ENCODE measurements at regions not wholly inside any gene's neighbourhood (a gene's known extent, or its start where the extent isn't known, plus 50 kb on each side); places are given as distances from the start of the nearest gene placed in this dataset.

GRCh38 chr3:161759444-161759843 lies 262.8 kb downstream of the OTOL1 start:
- no peaks in the 10 kb centered on the region for H3K9me3 ChIP-seq
- H3K36me3 ChIP-seq: no peaks in the 10 kb centered on the region
- ATAC-seq (no peak), DNase-seq (no peak)
- no peak overlapping the region for H3K4me3 ChIP-seq
- no peak overlapping the region for H3K27ac ChIP-seq
- no peak for TF ChIP-seq CTCF (IDR thresholded peaks at IDR 0.05)
- no peaks in the 10 kb centered on the region for H3K27me3 ChIP-seq
- H3K4me1 ChIP-seq: no peaks in the 10 kb centered on the region
- intact Hi-C loops (cut with DNase I): no loop called here

GRCh38 chr3:161766331-161766730 lies 269.7 kb downstream of the OTOL1 start:
- Histone ChIP-seq H3K36me3 (no peaks in the 10 kb centered on the region), H3K9me3 (no peaks in the 10 kb centered on the region), H3K4me3 (no peak overlapping the region), H3K27ac (no peak overlapping the region), H3K27me3 (no peaks in the 10 kb centered on the region), H3K4me1 (no peaks in the 10 kb centered on the region)
- no peak for TF ChIP-seq CTCF (IDR thresholded peaks at IDR 0.05)
- no peak for ATAC-seq
- DNase-seq: no peak
- intact Hi-C loops (cut with DNase I): no loop called here

GRCh38 chr3:161770484-161771386 lies 274.1 kb downstream of the OTOL1 start:
- Histone ChIP-seq H3K27ac (no peak overlapping the region), H3K27me3 (no peaks in the 10 kb centered on the region), H3K9me3 (no peaks in the 10 kb centered on the region), H3K4me3 (no peak overlapping the region), H3K4me1 (no peaks in the 10 kb centered on the region), H3K36me3 (no peaks in the 10 kb centered on the region)
- ATAC-seq: no peak
- no peak for DNase-seq
- no peak for TF ChIP-seq CTCF (IDR thresholded peaks at IDR 0.05)
- intact Hi-C loops (cut with DNase I): no loop called here

- Histone ChIP-seq H3K27me3 (no peaks in the 10 kb centered on the region), H3K9me3 (no peaks in the 10 kb centered on the region), H3K4me1 (no peaks in the 10 kb centered on the region), H3K36me3 (no peaks in the 10 kb centered on the region), H3K4me3 (no peak overlapping the region), H3K27ac (no peak overlapping the region)
- ATAC-seq: no peak
- TF ChIP-seq CTCF (IDR thresholded peaks at IDR 0.05): no peak
- intact Hi-C loops (cut with DNase I): no loop called here
- no peak for DNase-seq
Observed at GRCh38 chr3:161781381-161781780, 284.8 kb downstream of the OTOL1 start.

- intact Hi-C loops (cut with DNase I): no loop called here
- TF ChIP-seq CTCF (IDR thresholded peaks at IDR 0.05): no peak
- H3K36me3 ChIP-seq: no peaks in the 10 kb centered on the region
Observed at GRCh38 chr3:161793194-161793930, 296.8 kb downstream of the OTOL1 start.

More at GRCh38 chr3:161793194-161793930, 296.8 kb downstream of the OTOL1 start:
- Histone ChIP-seq H3K9me3 (no peaks in the 10 kb centered on the region), H3K27me3 (no peaks in the 10 kb centered on the region), H3K27ac (no peak overlapping the region), H3K4me3 (no peak overlapping the region), H3K4me1 (no peaks in the 10 kb centered on the region)
- DNase-seq (no peak), ATAC-seq (no peak)

Data from upper lobe of right lung (tissue), 1 donor.